Inflammatory macrophage (primary cell): ENCODE measurements at regions not wholly inside any gene's neighbourhood (a gene's known extent, or its start where the extent isn't known, plus 50 kb on each side); places are given as distances from the start of the nearest gene placed in this dataset.

Source experiments
- DNase-seq, 2 donors: peaks; one replicate each; pipeline ENCODE4 v3.0.0-alpha.2; 2020 to 2022

GRCh38 chr9:115369322-115369957 lies 251.5 kb upstream of the TNC start:
- no peak for DNase-seq

DNA sequence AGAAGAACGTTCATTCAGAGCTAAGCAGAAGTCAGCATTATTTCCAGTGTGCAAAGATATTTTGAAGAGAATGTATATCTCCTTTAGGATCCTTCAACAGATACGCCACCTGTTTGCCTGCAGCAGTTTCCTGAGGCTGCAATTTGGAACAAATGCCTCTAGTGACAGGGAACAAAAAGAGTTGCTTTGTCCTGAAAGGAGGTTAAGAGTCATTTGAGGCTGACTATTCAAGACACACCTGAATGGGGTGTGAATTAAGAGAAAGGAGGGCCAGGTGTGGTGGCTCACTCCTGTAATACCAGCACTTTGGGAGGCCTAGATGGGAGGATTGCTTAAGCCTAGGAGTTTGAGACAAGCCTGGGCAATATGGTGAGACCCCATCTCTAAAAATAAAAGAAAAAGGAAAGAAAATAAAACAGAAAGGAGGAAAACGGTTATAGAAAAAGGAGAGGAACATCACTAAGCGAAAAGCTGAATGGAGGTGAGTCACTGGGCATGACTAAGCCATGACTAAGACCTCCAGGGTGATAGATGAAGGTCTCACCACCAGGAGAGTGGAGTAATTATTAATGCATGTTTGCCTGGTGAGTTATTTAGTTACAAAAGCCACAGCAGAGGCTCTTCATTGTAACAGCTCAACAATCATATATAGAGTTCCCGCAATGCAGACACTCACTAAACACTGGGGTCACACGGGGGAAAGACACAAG lies 255.2 kb upstream of the TNC start:
- DNase-seq, result no peak

- DNase-seq, result no peak
Observed at GRCh38 chr9:115373710-115374045, 255.7 kb upstream of the TNC start.

DNA sequence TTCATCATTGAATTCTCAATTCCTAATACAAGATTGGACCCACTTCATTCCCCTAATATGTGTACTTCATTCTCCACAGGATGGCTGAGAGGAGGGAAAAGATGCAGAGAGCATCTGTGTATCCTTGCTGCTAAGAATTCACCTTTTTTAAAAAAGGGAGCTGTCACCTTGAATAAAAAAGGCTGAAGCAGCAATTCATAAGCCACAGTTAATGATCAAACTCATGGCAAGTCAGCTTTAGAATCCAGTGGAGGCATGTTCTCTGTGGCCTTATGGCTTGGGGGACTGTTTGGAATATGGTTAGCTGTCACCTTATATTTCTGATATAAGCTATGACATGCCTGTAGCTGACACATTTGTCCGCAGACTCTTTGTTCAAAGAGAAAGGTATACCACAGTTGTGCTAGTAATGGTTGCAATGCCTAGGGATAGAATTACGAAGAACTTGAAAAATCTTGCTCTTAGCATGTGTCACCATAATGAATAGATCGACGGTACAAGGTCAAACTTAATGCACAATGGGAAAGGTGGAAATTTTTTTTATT lies 256.8 kb upstream of the TNC start:
- no peak for DNase-seq

DNA sequence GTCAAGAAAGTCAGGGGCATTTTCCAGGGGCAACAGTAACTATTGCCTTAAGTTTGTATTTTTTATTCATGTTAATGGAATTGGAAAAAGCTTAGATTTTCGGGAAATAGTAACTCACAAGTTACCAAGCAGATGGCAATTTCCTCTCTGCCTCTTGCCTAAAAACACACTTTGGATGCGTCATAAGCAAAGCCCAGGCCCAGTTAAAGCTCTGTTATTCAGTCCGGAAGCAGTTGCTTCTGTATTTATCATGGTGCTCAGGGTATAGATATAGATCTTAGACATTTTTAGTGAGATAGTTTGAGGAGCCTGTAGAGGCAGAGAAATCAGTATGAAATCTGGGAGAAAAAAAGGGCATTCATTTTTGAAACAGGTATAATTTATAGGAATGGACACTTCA lies 260.3 kb upstream of the TNC start:
- no peak for DNase-seq

GRCh38 chr9:115378758-115379157 lies 260.8 kb upstream of the TNC start:
- DNase-seq, result no peak

GRCh38 chr9:115379719-115380118 lies 261.8 kb upstream of the TNC start:
- DNase-seq, result no peak

DNA sequence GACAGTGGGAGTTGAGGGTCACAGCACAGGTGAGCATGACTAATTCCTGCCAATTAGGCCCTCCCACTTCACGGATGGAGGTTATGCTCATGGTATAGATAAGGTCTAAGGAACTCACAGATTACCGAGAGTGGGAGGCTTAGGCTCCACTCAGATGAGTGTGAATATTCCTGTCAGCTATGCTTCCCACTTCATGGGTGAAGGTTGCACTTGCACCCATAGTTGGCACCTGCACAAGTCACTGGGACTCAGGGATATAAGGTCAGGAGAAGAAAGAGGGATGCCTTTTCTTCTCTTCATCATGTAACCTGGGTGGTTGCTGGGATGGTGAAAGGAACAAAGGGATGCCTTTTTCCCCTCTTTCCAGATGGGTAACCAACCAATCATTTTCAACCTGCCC lies 264.9 kb upstream of the TNC start:
- no peak for DNase-seq

- no peak for DNase-seq
Observed at GRCh38 chr9:115385383-115386122, 267.6 kb upstream of the TNC start.

DNA sequence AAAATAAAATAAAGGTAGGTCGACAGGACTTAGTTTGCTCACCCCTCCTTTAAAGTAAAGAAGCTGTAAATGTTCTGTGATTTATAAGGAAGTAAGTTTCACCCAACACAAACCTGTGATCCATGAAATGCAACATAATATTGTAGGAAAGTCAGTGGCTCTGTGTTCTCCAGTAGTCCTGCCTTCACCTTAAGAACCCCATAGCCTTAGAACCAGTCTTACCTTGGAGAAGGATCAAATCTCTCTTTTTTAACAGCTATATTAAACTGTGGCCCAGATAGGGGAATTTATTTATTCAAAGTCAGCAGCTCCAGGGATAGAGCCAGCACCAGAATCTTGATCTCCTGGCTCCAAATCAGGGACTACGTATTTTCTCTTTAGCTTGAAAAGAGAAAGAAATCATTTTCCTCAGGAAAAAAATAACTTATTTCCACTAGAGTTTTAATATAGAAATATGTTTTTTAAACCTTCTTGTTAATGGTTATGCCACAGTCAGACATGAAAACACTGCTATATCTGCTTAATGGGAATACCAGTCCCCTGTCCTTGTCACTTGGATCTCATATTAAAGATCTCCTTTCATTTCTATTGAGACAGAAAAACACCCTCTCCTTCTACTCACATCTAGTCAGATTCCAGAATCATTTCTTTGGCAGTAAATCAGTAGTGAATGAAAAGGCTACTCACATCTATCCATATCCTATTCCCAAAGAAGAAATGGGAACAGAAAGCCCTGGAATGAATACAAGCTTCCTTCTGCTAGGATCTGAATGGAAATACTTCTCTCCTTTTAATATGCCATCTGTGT lies 269.2 kb upstream of the TNC start:
- DNase-seq, result no peak

GRCh38 chr9:115391168-115391825 lies 273.3 kb upstream of the TNC start:
- no peak for DNase-seq

DNA sequence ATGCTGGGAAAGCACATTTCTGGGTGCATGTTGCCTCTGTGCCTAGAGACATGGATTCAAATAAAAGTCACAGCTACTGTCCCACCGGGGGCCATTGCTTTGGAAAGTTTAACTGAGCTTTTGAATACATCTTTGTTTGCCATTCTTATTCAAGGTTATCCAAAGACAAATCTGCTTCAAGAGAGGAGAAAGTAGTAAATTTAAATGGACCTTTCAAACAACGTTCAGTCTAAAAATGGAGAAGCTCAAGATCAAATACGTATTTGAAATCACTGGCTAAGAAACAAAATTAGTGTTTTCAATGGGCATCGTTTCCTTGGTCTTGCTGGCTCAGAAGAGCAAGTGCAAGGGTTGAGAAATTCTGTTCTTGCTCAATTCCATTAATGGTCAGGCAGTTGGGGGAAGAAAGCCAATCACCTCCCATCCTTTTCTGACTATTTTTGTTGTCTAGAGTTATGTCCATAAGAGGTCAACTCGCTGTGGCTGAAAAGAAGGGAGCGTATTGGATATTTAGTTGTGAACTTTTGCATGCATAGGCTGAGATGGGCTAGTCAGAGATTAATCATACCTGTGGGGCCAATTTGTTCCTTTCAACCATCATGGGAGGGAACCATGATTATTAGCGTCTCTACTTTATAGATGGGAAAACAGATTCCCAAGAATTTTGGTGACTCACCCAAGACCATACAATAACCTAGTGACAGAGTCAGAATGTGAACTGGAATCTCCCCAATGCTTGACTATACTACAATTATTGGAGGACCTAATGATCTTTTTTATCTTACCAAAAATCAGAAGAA lies 276.2 kb upstream of the TNC start:
- DNase-seq, result no peak

DNA sequence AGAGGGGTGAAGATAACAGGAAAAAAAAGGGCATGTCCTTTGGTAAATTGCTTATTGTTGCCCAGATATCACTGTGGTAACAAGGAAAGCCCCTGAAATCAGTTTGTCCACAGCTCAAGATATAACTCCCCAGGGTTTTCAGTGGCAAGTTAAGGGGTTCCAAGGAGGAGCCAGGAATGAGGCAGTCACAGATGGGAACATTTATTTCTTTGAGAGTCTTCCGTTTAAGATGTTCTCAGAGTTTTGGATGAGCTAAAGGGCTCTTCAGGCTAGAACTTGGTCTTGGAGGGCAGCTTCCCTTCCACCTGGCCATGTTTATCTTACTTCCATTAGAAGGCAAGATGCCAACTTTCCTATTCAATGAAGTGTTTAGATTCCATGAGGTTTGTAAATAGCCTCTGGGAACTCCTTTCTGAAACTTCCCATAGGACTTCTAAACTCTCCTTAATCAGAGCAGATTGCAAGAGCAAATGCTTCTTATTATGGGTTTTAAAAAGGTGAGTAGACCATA lies 277.6 kb upstream of the TNC start:
- DNase-seq, result no peak

DNA sequence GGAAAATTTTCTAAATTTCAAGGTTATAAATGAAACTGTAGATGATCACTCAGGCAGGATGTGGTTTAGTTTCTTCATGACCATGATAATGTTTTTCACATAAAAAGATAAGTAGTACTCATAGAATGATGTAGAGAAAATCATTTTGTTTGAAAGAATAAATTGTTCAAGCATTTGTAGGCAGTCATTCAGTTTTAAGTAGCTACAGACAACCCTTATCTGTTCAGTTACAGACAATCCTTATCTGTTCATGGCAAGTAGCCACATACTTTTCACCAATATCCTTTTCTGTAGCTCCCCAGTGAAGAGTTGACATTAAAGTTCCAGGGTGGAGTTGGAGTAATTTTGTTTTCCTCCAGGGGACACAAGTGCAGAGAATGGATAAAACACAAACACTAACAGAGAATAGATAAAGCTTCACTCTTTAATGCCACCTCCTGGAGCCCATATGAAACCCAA lies 278.1 kb upstream of the TNC start:
- DNase-seq, result no peak

DNA sequence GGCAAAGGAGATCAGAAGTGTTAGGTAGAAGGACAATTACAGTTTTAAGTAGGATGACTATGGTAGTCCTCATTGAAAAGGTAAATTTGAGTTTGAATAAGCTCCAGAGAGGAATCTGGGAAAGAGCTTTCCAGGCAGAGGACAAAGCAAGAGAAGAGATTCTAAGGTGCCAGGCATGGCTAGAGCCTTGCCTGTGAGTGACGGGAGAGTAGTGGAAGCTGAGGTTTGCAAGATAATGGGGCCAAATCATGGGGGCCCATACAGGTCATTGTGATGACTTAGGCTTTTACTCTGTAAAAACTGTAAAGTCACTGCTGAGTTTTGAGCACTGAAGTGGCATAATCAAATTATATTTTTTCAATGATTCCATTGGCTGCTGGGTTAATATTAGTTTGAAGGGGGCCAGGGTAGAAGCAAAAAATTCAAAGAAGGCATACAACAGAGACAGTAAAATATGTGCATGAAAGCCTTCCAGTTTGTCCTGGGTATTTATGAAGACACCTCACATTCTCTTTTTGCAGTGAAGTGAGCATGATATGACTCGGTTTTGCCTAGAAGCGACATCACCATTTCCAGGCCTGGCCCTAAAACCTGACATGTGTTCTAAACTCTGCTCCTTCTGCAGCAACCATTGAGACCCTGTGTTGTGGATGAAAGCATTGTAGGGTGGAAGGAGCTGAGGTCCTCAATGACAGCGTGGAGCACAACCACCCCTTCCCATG lies 279.8 kb upstream of the TNC start:
- no peak for DNase-seq

- no peak for DNase-seq
Observed at GRCh38 chr9:115398313-115398650, 280.3 kb upstream of the TNC start.

GRCh38 chr9:115398996-115399395 lies 281.0 kb upstream of the TNC start:
- DNase-seq, result no peak

DNA sequence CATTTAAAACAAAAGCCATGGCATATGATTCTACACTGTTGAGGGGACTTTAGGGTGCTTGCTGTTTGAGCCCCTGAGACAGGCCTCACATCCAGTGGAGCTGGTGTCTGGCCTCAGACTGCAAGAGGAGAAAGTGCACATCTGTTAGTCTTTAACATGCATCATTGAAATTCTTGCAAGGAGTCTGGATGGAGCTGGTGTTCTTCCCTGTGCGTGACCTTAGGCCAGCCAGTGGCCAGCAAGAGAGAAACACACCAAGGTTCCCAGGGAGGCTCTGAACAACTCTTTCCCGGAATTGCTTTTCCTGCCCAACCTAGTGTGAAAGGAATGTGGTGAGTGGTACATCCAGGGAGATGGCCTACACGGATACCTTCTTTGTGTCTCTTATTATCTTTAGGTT lies 282.8 kb upstream of the TNC start:
- no peak for DNase-seq

- no peak for DNase-seq
Observed at GRCh38 chr9:115401756-115402327, 283.9 kb upstream of the TNC start.

- no peak for DNase-seq
Observed at GRCh38 chr9:115403753-115404152, 285.8 kb upstream of the TNC start.
